NCI-H2029 treated with DMSO at 0.1 percent for 48 hours (cell line): ENCODE measurements at regions not wholly inside any gene's neighbourhood (a gene's known extent, or its start where the extent isn't known, plus 50 kb on each side); places are given as distances from the start of the nearest gene placed in this dataset.

ENCODE experiments used
- DNase-seq: peaks from one replicate; lab custom pipeline; 2025; lab: John Stamatoyannopoulos, UW

DNA sequence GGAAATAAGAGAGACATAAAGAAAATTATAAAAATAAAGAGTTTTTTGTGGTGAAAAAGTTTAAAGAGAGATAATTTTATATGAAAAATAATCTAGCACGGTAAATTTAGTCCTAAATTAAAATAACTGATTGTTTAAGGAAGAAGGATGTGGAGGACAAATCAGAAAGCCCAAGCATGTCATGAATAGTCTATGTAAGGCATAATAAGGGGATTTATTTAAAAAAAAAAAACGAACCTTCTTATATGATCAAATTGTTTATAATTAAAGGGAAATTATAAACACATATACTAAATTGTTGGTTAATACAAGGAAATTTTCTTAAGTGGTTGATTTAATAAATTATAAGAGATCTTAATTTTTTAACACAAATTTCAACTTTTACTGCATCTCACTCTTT is 551.8 kb upstream of the TYRP1 start:
- no peak for DNase-seq

DNA sequence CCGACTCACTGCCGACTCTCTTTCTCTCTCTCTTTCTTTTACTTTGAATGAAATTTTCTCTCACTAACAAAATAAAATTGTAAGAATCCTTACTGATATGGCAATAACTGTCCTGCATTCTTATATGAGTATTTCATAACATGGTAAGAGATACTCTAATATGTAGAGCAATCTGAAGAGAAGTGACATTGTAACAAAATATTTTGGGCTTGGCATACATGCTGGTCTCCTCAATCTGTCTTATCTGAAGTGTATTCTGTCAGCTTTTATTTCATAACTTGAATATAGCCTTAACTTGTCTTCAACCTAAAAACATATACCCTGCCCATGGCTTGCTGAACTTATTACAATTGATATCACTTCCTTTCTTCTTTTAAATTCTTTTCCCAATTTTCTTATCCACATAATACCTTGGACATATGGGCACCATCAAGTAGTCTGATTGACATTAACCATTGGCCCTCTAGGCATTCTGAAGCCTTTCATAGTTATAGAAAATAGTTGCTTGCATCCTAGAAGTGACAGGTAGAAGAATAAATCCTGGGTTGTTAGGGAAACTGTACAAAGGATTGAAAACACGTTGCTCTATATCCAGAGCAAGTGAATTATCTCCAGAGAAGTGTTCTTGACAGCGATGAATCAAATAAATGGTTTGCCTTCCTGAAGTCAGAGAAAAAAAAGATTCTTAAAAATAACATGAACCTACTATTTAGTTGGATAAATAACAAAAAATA is 537.6 kb upstream of the TYRP1 start:
- no peak for DNase-seq

DNA sequence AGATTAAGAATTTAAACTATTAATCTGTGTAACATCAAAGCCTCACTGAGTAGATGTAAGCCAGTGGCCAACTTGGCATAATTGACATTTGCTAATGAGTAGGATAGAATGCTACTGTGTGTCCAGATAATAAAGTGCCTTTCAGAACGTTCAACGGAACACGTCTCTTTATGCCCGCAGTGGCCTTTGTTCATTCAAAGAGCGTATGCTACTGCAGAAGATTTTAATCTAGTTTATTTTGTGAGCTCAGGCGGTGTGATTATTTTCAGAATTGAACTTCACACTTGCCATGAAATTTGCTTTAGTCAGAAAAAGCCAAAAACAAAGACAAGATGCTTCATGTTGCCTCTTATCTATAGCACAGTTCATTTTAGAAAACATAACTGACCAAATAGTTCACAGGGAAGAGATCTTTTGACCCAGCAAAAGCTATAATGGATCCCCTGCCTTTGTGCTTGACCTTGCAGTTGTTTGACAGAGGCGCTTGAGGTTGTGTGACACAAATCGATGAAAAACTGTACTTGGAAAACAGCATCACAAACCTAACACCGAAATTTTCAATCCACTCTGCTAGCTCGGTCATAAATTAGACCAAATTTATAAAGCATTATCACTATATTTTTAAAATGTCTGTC is 530.9 kb upstream of the TYRP1 start:
- no peak for DNase-seq

GRCh38 chr9:12163723-12164458 is 529.3 kb upstream of the TYRP1 start:
- DNase-seq, result no peak

DNA sequence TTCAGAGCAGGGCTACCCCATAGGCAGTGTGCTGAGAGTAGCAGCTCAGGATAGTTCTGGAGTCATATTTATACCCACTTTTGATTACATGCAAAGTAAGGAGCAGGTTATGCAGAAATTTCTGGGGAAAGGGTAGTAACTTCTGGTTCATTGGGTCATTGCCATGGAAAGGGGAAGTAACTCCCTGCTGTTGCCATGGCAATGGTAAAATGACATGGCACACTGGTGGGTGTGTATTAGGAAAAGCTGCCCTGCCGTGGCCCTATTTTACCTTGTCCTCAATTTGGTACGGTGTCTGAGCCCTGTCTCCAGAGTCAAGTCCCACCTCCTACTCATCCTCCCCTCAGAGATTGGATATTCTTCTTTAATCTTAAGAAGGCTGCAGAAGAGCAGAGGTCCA is 526.7 kb upstream of the TYRP1 start:
- DNase-seq, result no peak

DNA sequence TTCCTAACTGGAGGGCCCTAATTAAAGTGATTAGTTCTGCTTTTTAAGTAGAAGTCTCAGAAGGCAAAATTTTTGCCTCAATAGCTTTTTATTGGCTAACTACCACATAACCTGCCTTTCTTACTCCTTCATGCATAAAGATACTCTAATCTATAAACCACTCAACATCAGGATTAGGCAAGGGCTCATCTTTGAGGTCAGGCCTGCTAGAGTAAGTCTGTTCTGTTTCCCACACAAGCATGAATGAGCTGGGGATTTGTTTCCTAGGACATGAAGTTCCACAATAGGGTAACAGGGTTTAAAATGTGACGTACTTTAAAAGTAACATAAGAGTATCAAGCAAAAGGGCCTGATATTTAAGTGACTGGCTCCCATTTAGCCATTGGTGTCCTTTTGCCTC is 522.7 kb upstream of the TYRP1 start:
- no peak for DNase-seq

- DNase-seq, result no peak
These were observed 514.6 kb upstream of the TYRP1 start for GRCh38 chr9:12178634-12179033.

DNA sequence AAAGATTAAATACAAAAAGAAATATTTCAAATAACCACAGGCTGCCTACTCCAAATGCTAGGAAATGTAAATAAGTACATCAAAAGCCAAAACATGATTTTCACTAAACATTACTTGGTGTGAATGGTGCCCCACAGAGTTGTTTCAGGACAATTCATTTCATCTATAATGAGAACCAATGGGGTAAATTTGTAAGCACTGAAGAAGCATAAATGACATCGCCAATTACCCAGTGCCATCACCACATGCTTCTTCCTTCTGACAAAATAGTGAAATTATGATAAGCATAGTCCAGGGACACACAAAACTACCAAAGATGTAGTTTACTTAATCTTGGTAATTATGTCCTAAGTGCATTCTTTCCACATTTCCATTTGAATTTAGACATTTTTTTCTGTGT is 510.4 kb upstream of the TYRP1 start:
- DNase-seq, result no peak

DNA sequence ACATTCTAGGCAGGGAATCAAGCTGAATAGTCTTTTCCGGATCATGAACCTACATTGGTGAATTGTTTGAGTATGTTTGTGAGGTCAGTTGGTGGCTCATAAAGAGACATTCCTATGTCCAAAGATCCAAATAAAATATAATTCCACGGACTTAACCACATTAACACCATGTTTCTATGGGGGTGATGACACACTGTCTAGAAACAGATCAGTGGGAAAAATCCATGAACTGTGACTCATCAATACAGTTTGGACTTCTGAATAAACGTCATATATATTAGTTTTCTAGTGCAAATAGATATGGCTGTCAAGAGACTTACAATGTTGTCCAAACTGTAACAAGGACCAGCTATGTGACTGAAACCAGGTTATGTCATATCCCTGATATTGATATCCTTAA is 509.9 kb upstream of the TYRP1 start:
- DNase-seq, result no peak

DNA sequence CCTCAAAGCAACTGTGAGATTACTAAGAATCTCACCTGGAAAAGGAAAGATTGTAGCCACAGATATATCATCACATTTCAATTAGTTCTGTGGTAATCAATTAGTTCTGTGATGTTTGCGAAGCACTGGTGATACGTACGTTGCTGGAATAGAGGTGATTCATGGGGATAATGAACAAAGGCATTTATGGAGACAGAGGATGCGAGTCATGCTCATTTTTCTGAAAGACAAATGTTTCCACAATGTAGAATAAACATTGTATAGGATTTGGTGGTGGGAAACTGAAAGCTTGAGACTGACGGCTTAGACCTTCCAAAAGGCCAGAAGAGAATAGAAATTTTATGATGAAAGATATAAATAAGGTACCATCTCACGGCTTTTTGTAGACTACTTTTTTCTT is 507.3 kb upstream of the TYRP1 start:
- DNase-seq, result no peak

GRCh38 chr9:12191630-12192029 is 501.6 kb upstream of the TYRP1 start:
- no peak for DNase-seq

- DNase-seq, result no peak
These were observed 498.5 kb upstream of the TYRP1 start for GRCh38 chr9:12194731-12195130.

- DNase-seq, result no peak
These were observed 497.7 kb upstream of the TYRP1 start for GRCh38 chr9:12195456-12195855.

DNA sequence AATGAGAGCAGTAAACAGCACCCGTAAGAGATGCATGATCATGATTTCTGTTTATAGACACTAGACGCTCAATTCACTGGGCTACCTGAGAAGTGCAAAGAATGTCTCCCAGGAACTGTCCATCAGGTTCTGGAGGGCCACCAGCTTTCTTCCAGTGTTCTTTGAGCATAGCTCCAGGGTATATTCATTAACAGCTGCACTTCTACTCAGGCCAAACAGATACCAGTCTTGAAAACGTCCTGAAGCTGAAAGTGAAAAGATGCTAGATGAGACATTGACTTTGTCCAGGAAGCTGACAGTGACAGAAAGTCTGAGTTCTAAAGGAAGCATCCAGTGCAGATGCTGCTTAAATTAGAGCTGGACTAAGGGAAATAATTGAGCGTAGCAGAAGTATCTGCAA is 488.7 kb upstream of the TYRP1 start:
- no peak for DNase-seq

DNA sequence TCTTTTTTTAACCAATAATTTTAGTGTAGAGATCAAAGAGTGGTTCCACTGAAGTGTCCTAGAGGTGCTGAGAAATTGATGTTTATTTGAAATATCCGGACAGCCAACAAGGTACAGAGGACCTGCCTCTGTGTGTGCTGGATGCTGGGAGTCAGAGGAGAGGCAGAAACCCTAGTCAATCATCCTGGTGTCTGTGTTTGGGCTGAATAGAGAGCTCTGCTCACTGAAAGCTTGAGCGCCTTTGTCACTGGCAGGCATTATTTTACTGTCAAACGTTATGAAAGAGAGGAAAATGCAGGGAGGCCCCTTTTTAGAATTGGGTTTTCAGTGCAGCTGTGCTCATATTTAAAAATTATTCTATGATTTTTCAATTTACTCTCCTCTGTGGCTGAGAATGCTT is 480.3 kb upstream of the TYRP1 start:
- DNase-seq, result no peak

GRCh38 chr9:12221470-12221869 is 471.7 kb upstream of the TYRP1 start:
- no peak for DNase-seq

- no peak for DNase-seq
These were observed 468.7 kb upstream of the TYRP1 start for GRCh38 chr9:12224449-12224848.

DNA sequence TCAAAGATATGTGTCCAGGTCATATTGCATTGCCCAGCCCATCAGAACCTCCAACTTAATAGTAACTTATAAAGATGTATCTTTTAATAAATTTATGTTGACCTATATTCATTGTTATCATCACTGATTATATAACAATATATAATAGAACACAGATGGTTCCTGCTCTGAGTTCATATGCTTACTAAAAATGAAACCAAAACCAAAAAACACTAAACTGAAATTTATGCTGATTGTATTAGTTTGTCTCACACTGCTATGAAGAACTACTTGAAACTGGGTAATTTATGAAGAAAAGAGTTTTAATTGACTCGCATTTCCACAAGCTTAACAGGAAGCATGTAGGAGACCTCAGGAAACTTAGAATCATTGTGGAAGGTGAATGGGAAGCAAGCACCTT is 462.5 kb upstream of the TYRP1 start:
- no peak for DNase-seq

DNA sequence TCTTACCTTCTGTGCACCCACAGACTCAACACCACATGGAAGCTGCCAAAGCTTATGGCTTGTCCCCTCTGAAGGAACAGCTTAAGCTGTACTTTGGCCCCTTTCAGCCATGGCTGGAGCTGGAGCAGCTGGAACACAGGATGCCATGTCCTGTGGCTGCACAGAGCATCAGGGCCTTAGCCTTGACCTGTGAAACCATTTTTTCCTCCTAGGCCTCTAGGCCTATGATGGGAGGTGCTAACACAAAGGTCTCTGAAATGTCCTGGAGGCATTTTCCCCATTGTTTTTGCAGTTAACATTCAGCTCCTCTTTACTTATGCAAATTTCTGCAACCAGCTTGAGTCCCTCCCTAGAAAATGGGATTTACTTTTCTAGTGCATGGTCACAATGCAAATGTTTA is 461.4 kb upstream of the TYRP1 start:
- no peak for DNase-seq

- no peak for DNase-seq
These were observed 460.3 kb upstream of the TYRP1 start for GRCh38 chr9:12232836-12233235.

- DNase-seq, result no peak
These were observed 439.2 kb upstream of the TYRP1 start for GRCh38 chr9:12253941-12254340.

DNA sequence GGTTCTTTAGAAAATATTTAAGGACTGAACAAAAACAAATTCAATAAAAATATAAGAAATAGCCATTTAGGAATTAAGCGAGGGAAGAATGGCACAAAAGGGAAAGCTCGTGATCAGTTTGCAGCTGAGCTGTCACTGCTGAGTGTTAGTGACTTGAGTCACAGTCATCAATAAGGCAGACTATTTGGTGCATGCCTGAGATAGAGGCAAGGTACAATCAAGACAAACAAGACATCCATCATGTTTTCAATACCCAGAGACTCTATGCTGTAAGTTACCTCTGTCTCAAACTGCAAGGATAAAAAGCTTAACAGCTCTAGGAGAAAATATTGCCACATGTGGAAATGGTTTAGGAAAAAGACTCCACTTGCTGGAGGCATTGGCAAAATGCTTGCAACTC is 426.4 kb upstream of the TYRP1 start:
- no peak for DNase-seq

DNA sequence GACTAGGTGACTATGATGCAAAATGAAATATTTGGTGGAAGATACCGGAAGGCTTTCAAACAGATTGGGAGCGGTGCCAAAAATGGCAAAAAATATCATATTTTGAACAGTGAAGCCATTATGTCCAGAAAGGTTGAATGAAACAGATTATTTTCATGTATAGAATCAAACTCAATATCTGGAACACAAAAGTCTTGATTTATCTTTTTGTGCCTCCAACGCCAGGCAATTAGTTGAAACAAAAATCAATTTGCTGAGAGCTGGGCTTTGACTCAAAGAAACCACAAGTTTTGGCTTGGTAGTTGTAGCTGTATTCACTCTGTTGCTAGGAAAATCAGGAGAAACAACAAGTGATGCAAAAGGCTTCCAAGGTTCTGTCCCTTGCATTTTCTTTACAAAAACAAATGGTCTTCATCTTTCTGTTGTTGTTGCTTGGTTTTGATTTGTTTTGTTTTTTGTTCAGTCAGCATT is 421.7 kb upstream of the TYRP1 start:
- no peak for DNase-seq
